ENCODE measurements at regions not wholly inside any gene's neighbourhood (a gene's known extent, or its start where the extent isn't known, plus 50 kb on each side); places are given as distances from the start of the nearest gene placed in this dataset.

- Histone ChIP-seq H3K4me3 (ENCODE audit: control insufficient read depth in 2 of 3, extremely low read depth in 1 of 3, insufficient read depth in 2 of 3, low read depth in 1 of 3, low read length in 3 of 3) (no peak overlapping the region), H3K27ac (ENCODE audit: control insufficient read depth, insufficient read depth, low read length) (no peak overlapping the region), H3K27me3 (ENCODE audit: control insufficient read depth, extremely low read depth, insufficient read depth, low read length) (no peaks in the 10 kb centered on the region), H3K36me3 (ENCODE audit: control insufficient read depth in 2 of 2, extremely low read depth in 1 of 2, insufficient read depth in 2 of 2, low read length in 2 of 2) (no peaks in the 10 kb centered on the region), H3K9me3 (ENCODE audit: control insufficient read depth, low read depth, low read length) (no peaks in the 10 kb centered on the region), H3K9ac (ENCODE audit: control insufficient read depth, extremely low read depth, insufficient read depth, low read length) (no peak overlapping the region), H3K4me1 (ENCODE audit: control insufficient read depth, extremely low read depth, insufficient read depth, low read length) (no peaks in the 10 kb centered on the region), H3K9me1 (ENCODE audit: control insufficient read depth, extremely low read depth, insufficient read depth, low read length) (no peaks in the 10 kb centered on the region), H4K20me1 (ENCODE audit: control insufficient read depth, extremely low read depth, insufficient read depth, low read length) (no peaks in the 10 kb centered on the region), H2AFZ (ENCODE audit: control insufficient read depth, low read length) (no peak overlapping the region), H3K79me2 (ENCODE audit: control insufficient read depth, insufficient read depth, low read length) (no peaks in the 10 kb centered on the region), H3K4me2 (ENCODE audit: control insufficient read depth, extremely low read depth, insufficient read depth, low read depth, low read length) (no peak overlapping the region)
- dilution Hi-C loops (cut with MboI; ENCODE audit: extremely low pct_ligation_motif_present, low sequenced_read_pairs), result no loop called here
- DNase-seq (ENCODE audit: low read depth, low spot score) (no peak), FAIRE-seq (no peak)
- TF ChIP-seq CTCF (optimal IDR thresholded peaks at IDR 0.05 in 1 of 3, IDR thresholded peaks at IDR 0.05 in 1 of 3, conservative IDR thresholded peaks at IDR 0.05 in 1 of 3; ENCODE audit: extremely low read depth in 1 of 3, insufficient read depth in 2 of 3, low read length in 3 of 3) (no peak), EZH2 (IDR thresholded peaks at IDR 0.05; ENCODE audit: low read length) (no peak)
Measured at GRCh38 chr20:17084909-17085308, 141.9 kb upstream of the PCSK2 start.

- no peaks in the 10 kb centered on the region for H3K9me1 ChIP-seq (ENCODE audit: control insufficient read depth, extremely low read depth, insufficient read depth, low read length)
- H3K27ac ChIP-seq (ENCODE audit: control insufficient read depth, insufficient read depth, low read length), result no peak overlapping the region
- no peaks in the 10 kb centered on the region for H4K20me1 ChIP-seq (ENCODE audit: control insufficient read depth, extremely low read depth, insufficient read depth, low read length)
- no peak overlapping the region for H3K4me3 ChIP-seq (ENCODE audit: control insufficient read depth in 2 of 3, extremely low read depth in 1 of 3, insufficient read depth in 2 of 3, low read depth in 1 of 3, low read length in 3 of 3)
- no peaks in the 10 kb centered on the region for H3K9me3 ChIP-seq (ENCODE audit: control insufficient read depth, low read depth, low read length)
- no peaks in the 10 kb centered on the region for H3K79me2 ChIP-seq (ENCODE audit: control insufficient read depth, insufficient read depth, low read length)
- dilution Hi-C loops (cut with MboI; ENCODE audit: extremely low pct_ligation_motif_present, low sequenced_read_pairs), result no loop called here
- H3K4me2 ChIP-seq (ENCODE audit: control insufficient read depth, extremely low read depth, insufficient read depth, low read depth, low read length), result no peak overlapping the region
- DNase-seq (ENCODE audit: low read depth, low spot score) (no peak), FAIRE-seq (no peak)
- TF ChIP-seq CTCF (optimal IDR thresholded peaks at IDR 0.05 in 1 of 3, IDR thresholded peaks at IDR 0.05 in 1 of 3, conservative IDR thresholded peaks at IDR 0.05 in 1 of 3; ENCODE audit: extremely low read depth in 1 of 3, insufficient read depth in 2 of 3, low read length in 3 of 3) (no peak), EZH2 (IDR thresholded peaks at IDR 0.05; ENCODE audit: low read length) (no peak)
- H2AFZ ChIP-seq (ENCODE audit: control insufficient read depth, low read length), result no peak overlapping the region
- no peaks in the 10 kb centered on the region for H3K36me3 ChIP-seq (ENCODE audit: control insufficient read depth in 2 of 2, extremely low read depth in 1 of 2, insufficient read depth in 2 of 2, low read length in 2 of 2)
- no peak overlapping the region for H3K9ac ChIP-seq (ENCODE audit: control insufficient read depth, extremely low read depth, insufficient read depth, low read length)
- no peaks in the 10 kb centered on the region for H3K4me1 ChIP-seq (ENCODE audit: control insufficient read depth, extremely low read depth, insufficient read depth, low read length)
- no peaks in the 10 kb centered on the region for H3K27me3 ChIP-seq (ENCODE audit: control insufficient read depth, extremely low read depth, insufficient read depth, low read length)
Measured at GRCh38 chr20:17093782-17094181, 133.1 kb upstream of the PCSK2 start.

Measured in keratinocyte (primary cell).